Left cardiac atrium (tissue), 4 donors: ENCODE measurements at regions not wholly inside any gene's neighbourhood (a gene's known extent, or its start where the extent isn't known, plus 50 kb on each side); places are given as distances from the start of the nearest gene placed in this dataset.
A peak's percentile ranks its signal among the peaks of the same experiment; 100 is the strongest.

ENCODE experiments used
- ATAC-seq, 2 donors: fragments of 200-7000 bp; cut with Tn5 transposase; one replicate each; pipeline ENCODE4 v1.9.1; 2020; ENCODE audit warnings: mild to moderate bottlenecking in 2 of 2, moderate library complexity in 2 of 2
- DNase-seq: peaks from one replicate; pipeline ENCODE4 v3.0.0-alpha.2; 2020
- intact Hi-C, 2 donors: fragments of 100-400 bp; cut with DNase I; formaldehyde crosslinking; loops; one replicate each; pipeline versions ENCODE4 v1.14.1 to v1.15.1; 2022 to 2023
- microRNA-seq, 2 donors: library from miRNA; unstranded; fragments of <30 nt; microRNA quantifications; one replicate each; pipeline ENCODE4 v1.2.0, GENCODE V29; 2020
- donor health status: DM: no; HTN: yes; CAD: no.
- donor health status: DM: no; HTN: yes; CAD: no; lungs with severe emphysema.
- donor health status: DM: yes; HTN: yes; CAD: no.
- donor health status: Dilated cardiomyopathy.

- intact Hi-C loops = no loop called here
- ATAC-seq (no peak), DNase-seq (no peak)
Measured at GRCh38 chr20:61170496-61171320, 81.4 kb upstream of the CDH4 start.

- intact Hi-C loops = no loop called here
- no peak for ATAC-seq
- DNase-seq = no peak
Measured at GRCh38 chr20:61173267-61173666, 78.8 kb upstream of the CDH4 start.

- no peak for DNase-seq
- no peak for ATAC-seq
- intact Hi-C loops = no loop called here
Measured at GRCh38 chr20:61173961-61174725, 77.9 kb upstream of the CDH4 start.

GRCh38 chr20:61176874-61177273 is 75.2 kb upstream of the CDH4 start:
- ATAC-seq = no peak
- intact Hi-C loops = no loop called here
- no peak for DNase-seq

GRCh38 chr20:61178551-61179071 is 73.5 kb upstream of the CDH4 start:
- intact Hi-C loops = no loop called here
- ATAC-seq = no peak
- no peak for DNase-seq

GRCh38 chr20:61184194-61184593 is 67.9 kb upstream of the CDH4 start:
- intact Hi-C loops = no loop called here
- DNase-seq (no peak), ATAC-seq (no peak)

GRCh38 chr20:61185181-61185580 is 66.9 kb upstream of the CDH4 start:
- DNase-seq = no peak
- ATAC-seq = no peak
- intact Hi-C loops = no loop called here

GRCh38 chr20:61185841-61186601 is 66.0 kb upstream of the CDH4 start:
- intact Hi-C loops = no loop called here
- ATAC-seq (peak in 1 of 2 donors; percentile 21), DNase-seq (no peak)

- ATAC-seq (no peak), DNase-seq (no peak)
- intact Hi-C loops = no loop called here
Measured at GRCh38 chr20:61186771-61187472, 65.1 kb upstream of the CDH4 start.

- DNase-seq (no peak), ATAC-seq (no peak)
- intact Hi-C loops = no loop called here
Measured at GRCh38 chr20:61189534-61189933, 62.5 kb upstream of the CDH4 start.

GRCh38 chr20:61191096-61191495 is 61.0 kb upstream of the CDH4 start:
- intact Hi-C loops = no loop called here
- no peak for ATAC-seq
- no peak for DNase-seq

GRCh38 chr20:61192337-61192950 is 59.6 kb upstream of the CDH4 start:
- ATAC-seq (peak in 1 of 2 donors; percentile 54), DNase-seq (no peak)
- intact Hi-C loops = no loop called here

GRCh38 chr20:61193164-61193563 is 58.9 kb upstream of the CDH4 start:
- DNase-seq (no peak), ATAC-seq (no peak)
- intact Hi-C loops = no loop called here

Small RNA genes lying in the stretch of these regions (microRNA-seq; reads per million reads assigned to microRNA genes)
- gene MIR4533 (0 reads per million in 2 donors), gene MIR548AG2 (0 reads per million in 2 donors), gene MIR646 (0 reads per million in 2 donors)
